Spleen (tissue), 7 donors: ENCODE measurements at regions not wholly inside any gene's neighbourhood (a gene's known extent, or its start where the extent isn't known, plus 50 kb on each side); places are given as distances from the start of the nearest gene placed in this dataset.

Experiments
- POLR2A ChIP-seq, 3 donors: fragments of 450-650 bp; IDR thresholded peaks; one replicate each; pipeline ENCODE4 v1.5.1; 2017; ENCODE audit warnings: antibody characterized with exemption in 3 of 3, mild to moderate bottlenecking in 1 of 3
- POLR2AphosphoS5 ChIP-seq, 3 donors: sonication (generic); formaldehyde crosslinking; IDR thresholded peaks; one replicate each; pipeline ENCODE4 v1.5.1; 2017; ENCODE audit warnings: antibody characterized with exemption in 3 of 3
- TF ChIP-seq, protein P1 (sequence below), 11 experiments: fragments of 200-600 bp in 7 of 11; fragments of 450-650 bp in 4 of 11; sonication (generic) in 4 of 11; IDR thresholded peaks in 8 of 11; conservative IDR thresholded peaks in 3 of 11; 1 replicate in 7 of 11; 2 replicates in 4 of 11; pipeline versions ENCODE4 v1.4.0 to v1.8.0; 2016 to 2021; ENCODE audit warnings: antibody characterized with exemption in 11 of 11, inconsistent platforms in 4 of 11, mild to moderate bottlenecking in 1 of 11
- donor health status: DM: no; HTN: no; CAD: no; lungs with moderate emphysema.
- donor health status: DM: no; HTN: no; CAD: no.
- donor health status: DM: no; HTN: no; CAD: no.

DNA sequence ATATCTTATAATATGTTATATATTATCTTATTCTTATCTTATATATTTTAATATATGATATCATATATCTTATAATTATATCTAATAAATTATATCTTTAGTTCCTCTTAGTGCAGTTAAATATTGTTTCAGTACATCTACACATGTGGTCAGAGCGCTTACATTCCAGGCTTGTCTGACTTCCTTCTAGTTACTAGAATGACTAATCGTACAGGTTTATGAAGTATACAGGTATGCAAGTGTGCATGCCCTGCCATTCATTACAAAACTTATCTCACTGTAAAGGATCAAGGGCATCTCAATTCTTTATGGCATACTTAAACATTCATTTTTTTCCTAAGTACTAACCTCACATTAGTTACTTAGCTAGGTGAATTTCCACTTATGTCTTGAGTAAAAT lies 1278.0 kb upstream of the MAP3K7 start:
- TF ChIP-seq, protein P1, sequence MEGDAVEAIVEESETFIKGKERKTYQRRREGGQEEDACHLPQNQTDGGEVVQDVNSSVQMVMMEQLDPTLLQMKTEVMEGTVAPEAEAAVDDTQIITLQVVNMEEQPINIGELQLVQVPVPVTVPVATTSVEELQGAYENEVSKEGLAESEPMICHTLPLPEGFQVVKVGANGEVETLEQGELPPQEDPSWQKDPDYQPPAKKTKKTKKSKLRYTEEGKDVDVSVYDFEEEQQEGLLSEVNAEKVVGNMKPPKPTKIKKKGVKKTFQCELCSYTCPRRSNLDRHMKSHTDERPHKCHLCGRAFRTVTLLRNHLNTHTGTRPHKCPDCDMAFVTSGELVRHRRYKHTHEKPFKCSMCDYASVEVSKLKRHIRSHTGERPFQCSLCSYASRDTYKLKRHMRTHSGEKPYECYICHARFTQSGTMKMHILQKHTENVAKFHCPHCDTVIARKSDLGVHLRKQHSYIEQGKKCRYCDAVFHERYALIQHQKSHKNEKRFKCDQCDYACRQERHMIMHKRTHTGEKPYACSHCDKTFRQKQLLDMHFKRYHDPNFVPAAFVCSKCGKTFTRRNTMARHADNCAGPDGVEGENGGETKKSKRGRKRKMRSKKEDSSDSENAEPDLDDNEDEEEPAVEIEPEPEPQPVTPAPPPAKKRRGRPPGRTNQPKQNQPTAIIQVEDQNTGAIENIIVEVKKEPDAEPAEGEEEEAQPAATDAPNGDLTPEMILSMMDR (IDR thresholded peaks at IDR 0.05 in 8 of 11, conservative IDR thresholded peaks at IDR 0.05 in 3 of 11), result no peak
- TF ChIP-seq POLR2A (IDR thresholded peaks at IDR 0.05), result no peak
- TF ChIP-seq POLR2AphosphoS5 (IDR thresholded peaks at IDR 0.05), result no peak
